GM19351 (cell line): ENCODE measurements at regions not wholly inside any gene's neighbourhood (a gene's known extent, or its start where the extent isn't known, plus 50 kb on each side); places are given as distances from the start of the nearest gene placed in this dataset.

Experiments used
- ATAC-seq: cut with Tn5 transposase; IDR thresholded peaks from one replicate; pipeline ENCODE4 v1.9.1; 2021; ENCODE audit warnings: mild to moderate bottlenecking, moderate library complexity; ENCODE audit not compliant: unreplicated experiment

GRCh38 chr3:22451501-22451900, 700.5 kb upstream of the ZNF385D start:
- ATAC-seq: no peak

DNA sequence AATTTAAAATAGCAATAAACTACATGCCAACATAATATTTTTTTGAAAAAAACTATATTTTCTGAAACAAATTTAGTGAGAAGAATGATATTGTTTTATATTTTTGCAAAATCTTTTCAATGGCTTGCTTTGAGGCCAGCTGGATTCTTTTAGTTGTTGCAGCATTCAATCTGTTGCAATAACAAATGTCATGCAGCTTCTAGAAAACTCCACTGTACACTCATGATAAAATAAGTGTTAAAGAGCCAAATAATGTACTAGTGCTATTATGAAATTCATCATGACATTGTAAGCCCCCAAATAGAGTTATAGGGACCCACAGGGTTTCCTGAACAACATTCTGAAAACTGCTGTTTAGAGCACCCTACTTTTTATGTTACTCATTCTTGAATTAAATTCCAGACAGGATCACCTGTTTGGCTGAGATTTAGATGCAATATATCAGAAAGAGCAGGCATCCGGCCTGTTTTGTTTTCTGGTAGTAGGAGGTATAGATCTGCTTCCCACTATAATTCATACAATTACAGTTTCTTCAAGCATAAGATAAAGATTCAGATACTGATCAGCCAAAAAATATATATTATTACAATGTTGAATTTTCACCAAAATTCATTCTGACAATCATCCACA, 703.0 kb upstream of the ZNF385D start:
- ATAC-seq: no peak

GRCh38 chr3:22469995-22470394, 719.0 kb upstream of the ZNF385D start:
- ATAC-seq: no peak

DNA sequence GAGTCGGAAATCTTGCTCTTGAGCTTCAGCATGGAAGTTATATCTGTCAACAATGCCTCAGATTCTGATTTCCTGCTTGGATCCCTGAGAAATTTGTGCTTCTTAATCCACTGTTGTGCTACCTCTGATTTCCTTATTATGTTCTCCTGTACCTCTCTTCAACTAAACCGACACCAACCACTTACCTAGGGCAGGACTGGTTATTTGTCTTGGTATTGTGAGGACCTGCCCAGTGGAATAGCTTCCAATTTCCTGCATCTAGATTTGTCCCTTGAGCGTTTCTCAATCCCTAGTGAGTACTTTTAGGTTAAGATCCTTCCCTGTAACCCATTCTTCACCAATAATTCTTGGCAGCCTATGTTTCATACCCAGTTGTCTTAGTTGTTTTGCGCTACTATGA, 720.5 kb upstream of the ZNF385D start:
- no peak for ATAC-seq

DNA sequence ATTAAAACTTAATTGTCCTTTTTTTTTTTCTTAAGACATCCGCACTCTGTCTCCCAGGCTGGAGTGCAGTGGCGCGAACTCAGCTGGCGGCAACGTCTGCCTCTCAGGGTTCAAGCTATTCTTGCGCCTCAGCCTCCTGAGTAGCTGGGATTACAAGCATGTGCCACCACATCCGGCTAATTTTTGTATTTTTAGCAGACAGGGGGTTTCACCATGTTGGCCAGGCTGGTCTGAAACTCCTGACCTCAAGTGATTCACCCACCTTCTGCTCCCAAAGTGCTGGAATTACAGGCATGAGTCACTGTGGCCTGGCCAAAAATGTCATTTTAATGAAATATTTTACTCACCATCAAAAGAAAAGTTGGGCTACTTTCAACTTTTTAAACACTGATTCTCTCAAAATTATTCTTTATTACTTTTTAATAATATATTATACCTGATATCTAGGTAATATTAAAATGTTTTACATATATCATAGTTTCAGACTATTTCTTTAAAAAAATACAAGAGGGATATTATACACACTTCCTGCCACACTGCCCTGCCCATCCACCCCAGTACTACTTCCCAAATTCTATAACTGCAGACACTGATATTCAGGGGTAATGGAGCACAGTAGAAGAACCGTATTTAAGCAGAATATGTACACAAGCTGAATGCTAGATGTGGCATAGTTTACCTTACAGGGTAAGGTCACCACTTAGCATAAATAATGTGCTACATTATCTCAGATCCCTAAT, 723.9 kb upstream of the ZNF385D start:
- no peak for ATAC-seq

DNA sequence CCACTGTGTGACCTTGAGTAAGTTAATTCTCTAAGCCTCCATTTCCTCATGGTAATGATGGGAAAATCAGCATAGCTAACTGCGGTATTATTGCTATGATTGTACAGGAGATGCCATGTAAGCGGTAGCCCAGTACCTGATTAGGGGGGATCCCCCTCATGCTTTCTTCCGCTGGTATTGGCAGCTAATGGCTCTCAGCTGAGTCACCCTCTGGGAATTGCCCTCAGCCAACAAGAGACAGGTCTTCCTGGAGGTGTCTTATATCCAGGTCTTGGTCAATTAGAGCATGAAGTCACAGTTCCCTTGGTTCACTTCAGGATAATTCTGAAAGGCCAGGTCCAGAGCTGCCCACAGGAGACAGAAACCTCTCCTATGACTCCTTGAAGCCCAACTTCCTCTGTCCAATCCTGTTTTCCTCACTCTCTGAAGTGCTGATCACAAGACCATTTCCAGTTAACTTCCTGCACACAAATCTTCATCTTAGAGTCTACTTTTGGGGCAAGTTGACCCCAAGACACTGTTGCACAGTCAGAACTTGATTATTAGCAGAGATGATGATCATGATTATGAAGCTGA, 724.7 kb upstream of the ZNF385D start:
- no peak for ATAC-seq

DNA sequence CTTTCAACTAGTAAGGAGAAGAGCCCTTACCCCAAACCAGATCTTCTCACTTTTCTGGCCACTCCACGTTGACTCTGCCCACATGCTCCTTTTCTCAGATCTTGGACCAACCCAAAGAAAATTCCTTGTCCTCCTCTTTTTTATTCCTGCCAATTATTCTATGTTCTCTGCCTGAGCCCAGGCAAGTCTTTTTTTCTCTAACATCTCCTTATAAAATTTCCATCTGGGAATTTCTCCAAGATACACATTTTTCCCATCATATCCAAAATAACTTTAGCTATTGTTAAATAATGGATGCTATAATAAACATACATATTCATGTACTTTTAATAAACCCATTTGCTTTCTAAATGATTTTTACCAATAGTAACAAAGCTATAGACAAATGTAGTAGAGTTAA, 726.0 kb upstream of the ZNF385D start:
- ATAC-seq: no peak

GRCh38 chr3:22485954-22486353, 717.2 kb upstream of the UBE2E2 start:
- ATAC-seq: peak; percentile 54

- no peak for ATAC-seq
Measured at GRCh38 chr3:22490747-22491146, 712.4 kb upstream of the UBE2E2 start.

DNA sequence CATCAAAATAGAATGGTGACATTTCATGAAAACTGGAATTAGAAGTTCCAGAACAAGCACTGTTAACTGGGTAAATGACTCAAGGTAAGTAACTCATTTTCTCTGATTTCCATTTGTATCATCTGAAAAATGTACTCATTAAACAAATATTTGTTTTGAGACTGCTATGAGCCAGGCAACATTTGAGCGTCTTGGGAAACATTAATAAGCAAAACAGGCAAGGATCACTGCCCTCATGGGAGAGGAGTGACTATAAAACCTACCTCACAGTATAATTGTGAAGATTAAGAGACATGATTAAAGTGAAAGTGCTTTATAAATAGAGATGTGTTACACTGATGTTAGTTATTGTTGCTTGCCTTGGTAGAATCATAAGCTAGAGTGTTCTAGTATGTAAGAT, 711.8 kb upstream of the UBE2E2 start:
- no peak for ATAC-seq

GRCh38 chr3:22492342-22492741, 710.8 kb upstream of the UBE2E2 start:
- ATAC-seq: no peak

DNA sequence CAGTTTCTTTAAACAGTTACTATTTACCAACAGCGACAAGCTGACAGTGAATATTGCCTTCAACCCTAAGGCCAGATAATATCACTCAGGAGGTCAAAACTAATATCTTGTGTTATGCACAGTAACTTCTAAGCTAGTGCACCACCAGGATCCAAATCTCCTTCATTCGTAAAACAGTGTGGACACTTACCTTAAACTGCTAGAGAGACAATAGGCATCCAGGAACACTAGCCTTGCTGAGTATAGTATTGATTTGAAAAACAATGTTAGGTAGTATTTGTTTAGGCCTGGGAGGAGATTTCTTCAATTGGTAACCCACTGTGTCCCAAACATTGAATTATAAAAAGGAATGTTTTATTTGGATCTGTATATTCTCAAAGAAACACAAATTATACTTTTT, 707.9 kb upstream of the UBE2E2 start:
- no peak for ATAC-seq

DNA sequence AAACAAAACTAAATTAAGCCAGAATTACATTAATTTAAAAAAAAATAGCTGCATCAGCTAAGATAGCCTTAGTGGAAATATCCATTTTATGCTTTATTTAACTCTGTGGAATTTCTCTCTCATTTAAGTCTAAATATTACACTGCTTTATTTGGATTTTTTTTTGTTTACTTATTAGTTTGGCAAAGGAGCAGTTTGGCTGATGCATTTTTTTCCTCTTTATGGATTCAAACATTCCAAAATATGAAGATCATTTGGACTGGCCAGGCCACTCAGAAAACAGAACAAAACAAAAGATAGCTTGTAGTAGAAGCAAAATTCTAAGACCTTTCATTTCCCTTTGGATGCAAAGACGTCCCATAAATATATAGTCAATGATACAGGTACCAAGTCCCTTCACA, 707.3 kb upstream of the UBE2E2 start:
- no peak for ATAC-seq

- no peak for ATAC-seq
Measured at GRCh38 chr3:22496641-22497040, 706.5 kb upstream of the UBE2E2 start.

- no peak for ATAC-seq
Measured at GRCh38 chr3:22506871-22507270, 696.3 kb upstream of the UBE2E2 start.

DNA sequence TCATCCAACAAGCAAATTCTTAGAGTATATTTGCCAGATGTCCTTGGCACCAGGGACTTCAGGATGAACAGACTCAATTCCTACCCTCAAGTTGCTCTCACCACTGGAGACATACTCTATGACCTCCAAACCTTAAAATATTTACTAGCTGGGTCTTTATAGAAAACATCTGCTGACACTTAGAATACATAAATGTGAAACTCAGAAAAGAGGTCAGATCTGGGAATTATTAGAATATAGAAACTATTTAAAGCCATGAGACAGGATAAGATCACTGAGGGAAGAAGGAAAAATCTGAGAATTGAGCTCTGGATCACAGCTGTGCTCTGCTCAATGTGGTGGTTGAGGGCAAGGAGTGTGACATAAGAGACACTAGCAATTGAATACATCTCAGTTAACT, 695.4 kb upstream of the UBE2E2 start:
- no peak for ATAC-seq

- no peak for ATAC-seq
Measured at GRCh38 chr3:22523925-22524324, 679.2 kb upstream of the UBE2E2 start.

DNA sequence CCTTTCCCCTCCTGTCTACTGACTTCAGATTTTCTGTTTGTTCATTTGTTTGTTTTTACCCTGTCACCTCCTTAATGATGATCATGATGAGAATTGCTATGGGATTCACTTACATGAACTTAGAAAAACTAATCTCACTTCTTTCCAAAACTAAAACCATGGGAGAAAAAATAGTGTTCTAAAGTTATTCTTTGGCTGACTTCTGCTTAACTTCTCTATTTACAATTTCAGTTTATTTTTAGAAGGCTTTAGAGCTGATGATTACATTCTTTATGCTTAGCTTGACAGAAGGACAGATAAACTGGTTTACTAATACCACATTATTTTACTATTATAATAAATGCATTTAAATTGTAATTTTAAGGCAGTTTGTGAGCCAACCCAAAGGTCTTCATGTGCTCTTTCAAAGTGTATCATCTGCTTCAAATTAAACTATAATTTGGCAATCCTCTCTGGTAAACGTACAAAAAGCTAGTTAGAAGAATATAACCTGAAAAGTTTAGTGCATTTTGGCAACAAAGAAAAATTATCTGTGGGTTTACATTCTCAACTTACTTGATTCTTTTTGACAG, 676.8 kb upstream of the UBE2E2 start:
- no peak for ATAC-seq

GRCh38 chr3:22536541-22536940, 666.6 kb upstream of the UBE2E2 start:
- ATAC-seq: no peak

- no peak for ATAC-seq
Measured at GRCh38 chr3:22537560-22537959, 665.6 kb upstream of the UBE2E2 start.

DNA sequence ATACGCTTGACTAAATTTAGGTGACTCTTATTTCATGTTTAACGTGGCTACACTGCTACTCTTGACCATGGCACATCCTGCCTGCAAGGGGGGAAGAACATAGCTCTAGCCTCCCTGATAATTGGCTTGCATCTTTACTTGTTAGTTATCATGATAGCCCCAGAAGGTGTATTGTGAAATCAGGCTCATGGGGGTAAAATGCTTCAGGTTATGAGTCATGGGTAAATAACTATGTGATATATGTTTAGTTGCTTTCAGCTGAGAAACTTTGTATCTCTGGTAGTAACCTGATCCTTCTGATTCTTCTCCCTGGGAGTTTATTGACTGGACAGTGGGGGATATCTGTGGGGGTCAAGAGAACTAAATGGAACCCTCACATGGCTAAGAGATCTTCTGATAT, 660.8 kb upstream of the UBE2E2 start:
- no peak for ATAC-seq

DNA sequence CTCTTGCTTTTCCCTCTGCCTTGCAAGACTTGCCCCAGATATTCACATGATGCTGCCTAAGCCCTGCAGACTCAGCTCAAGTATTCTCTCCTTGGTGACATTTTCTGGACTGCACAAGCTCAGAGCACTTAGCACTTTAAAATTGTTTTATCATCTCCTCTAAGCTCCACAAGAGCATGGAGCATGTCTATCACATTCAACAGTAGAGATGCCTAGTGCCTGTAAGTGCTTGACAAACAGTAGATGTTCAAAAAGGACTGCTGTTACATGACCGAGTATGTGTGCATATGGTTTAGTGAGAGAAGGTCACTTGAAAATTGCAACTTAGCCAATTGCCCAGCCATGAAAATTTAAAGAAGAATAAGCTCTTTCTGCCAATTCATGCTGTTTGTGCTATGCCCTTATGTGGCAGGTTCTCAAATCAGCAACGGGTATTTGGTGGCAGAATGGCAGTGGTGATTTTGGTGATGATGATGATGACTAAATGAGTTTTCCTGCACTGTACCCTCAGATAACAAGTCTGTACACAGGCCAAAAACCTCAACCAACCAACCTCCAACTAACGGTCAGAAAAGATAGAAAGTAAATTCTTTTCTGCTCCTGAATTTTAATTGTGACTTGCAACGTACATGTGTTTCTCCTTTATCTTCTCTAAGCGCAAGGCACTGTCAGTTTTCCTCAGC, 647.2 kb upstream of the UBE2E2 start:
- ATAC-seq: no peak
